H1 (cell line): ENCODE measurements at regions not wholly inside any gene's neighbourhood (a gene's known extent, or its start where the extent isn't known, plus 50 kb on each side); places are given as distances from the start of the nearest gene placed in this dataset.

Experiments
- ASH2L ChIP-seq: fragments of 200-600, 300-600 bp; sonication (generic); IDR thresholded peaks from one replicate; pipeline ENCODE4 v1.7.1; 2017; ENCODE audit warnings: low read length
- EZH2 ChIP-seq: fragments of 200-600 bp; sonication (generic); IDR thresholded peaks from 2 replicates; pipeline ENCODE4 v1.7.1; 2012; ENCODE audit warnings: low read depth, mild to moderate bottlenecking, moderate library complexity, low read length, inconsistent platforms; ENCODE audit not compliant: severe bottlenecking
- KDM1A ChIP-seq: fragments of 200-600, 300-600 bp; sonication (generic); IDR thresholded peaks from 2 replicates; pipeline ENCODE4 v1.7.1; 2016; ENCODE audit warnings: mild to moderate bottlenecking, low read length, borderline replicate concordance
- POLR2A ChIP-seq, 2 experiments: IDR thresholded peaks; 1 replicate in 1 of 2; 2 replicates in 1 of 2; pipeline ENCODE4 v1.6.1; 2011; ENCODE audit warnings: low read depth in 2 of 2, low read length in 2 of 2, mild to moderate bottlenecking in 2 of 2; ENCODE audit errors: control extremely low read depth in 1 of 2
- POLR2AphosphoS5 ChIP-seq: IDR thresholded peaks from 2 replicates; pipeline ENCODE4 v1.6.1; 2011; ENCODE audit warnings: low read depth, low read length
- RAD21 ChIP-seq, 2 experiments: IDR thresholded peaks in 1 of 2; conservative IDR thresholded peaks in 1 of 2; 2 replicates each; pipeline ENCODE4 v1.6.1; 2011; ENCODE audit warnings: low read depth in 2 of 2, low read length in 2 of 2, improper control_type of control experiment in 1 of 2, inconsistent platforms in 1 of 2, mild to moderate bottlenecking in 1 of 2, moderate library complexity in 1 of 2
- RBBP5 ChIP-seq: IDR thresholded peaks from 2 replicates; pipeline ENCODE4 v1.7.1; 2012; ENCODE audit warnings: low read depth, mild to moderate bottlenecking, inconsistent platforms, low read length, moderate library complexity, borderline replicate concordance
- RFX5 ChIP-seq: IDR thresholded peaks from 2 replicates; pipeline ENCODE4 v1.6.1; 2011; ENCODE audit warnings: low read depth, low read length, improper control_type of control experiment, borderline replicate concordance
- SIN3A ChIP-seq, 2 experiments: IDR thresholded peaks in 1 of 2; conservative IDR thresholded peaks in 1 of 2; 2 replicates each; pipeline ENCODE4 v1.6.1; 2011 to 2012; ENCODE audit warnings: low read length in 2 of 2, improper control_type of control experiment in 1 of 2, low read depth in 1 of 2, mild to moderate bottlenecking in 1 of 2
- SP1 ChIP-seq: IDR thresholded peaks from 2 replicates; pipeline ENCODE4 v1.6.1; 2011; ENCODE audit warnings: low read depth, low read length
- SP4 ChIP-seq: IDR thresholded peaks from 2 replicates; pipeline ENCODE4 v1.6.1; 2012; ENCODE audit warnings: low read length, inconsistent platforms
- YY1 ChIP-seq: IDR thresholded peaks from 2 replicates; pipeline ENCODE4 v1.6.1; 2011; ENCODE audit warnings: low read depth, mild to moderate bottlenecking, low read length
- TF ChIP-seq, protein P1 (sequence below), 3 experiments: IDR thresholded peaks; 1 replicate in 2 of 3; 2 replicates in 1 of 3; pipeline versions ENCODE4 v1.5.1 to v1.6.1; 2011; ENCODE audit warnings: low read length in 3 of 3, mild to moderate bottlenecking in 3 of 3, inconsistent platforms in 2 of 3, low read depth in 1 of 3, moderate library complexity in 1 of 3; ENCODE audit not compliant: insufficient read depth in 1 of 3; ENCODE audit errors: control extremely low read depth in 1 of 3

DNA sequence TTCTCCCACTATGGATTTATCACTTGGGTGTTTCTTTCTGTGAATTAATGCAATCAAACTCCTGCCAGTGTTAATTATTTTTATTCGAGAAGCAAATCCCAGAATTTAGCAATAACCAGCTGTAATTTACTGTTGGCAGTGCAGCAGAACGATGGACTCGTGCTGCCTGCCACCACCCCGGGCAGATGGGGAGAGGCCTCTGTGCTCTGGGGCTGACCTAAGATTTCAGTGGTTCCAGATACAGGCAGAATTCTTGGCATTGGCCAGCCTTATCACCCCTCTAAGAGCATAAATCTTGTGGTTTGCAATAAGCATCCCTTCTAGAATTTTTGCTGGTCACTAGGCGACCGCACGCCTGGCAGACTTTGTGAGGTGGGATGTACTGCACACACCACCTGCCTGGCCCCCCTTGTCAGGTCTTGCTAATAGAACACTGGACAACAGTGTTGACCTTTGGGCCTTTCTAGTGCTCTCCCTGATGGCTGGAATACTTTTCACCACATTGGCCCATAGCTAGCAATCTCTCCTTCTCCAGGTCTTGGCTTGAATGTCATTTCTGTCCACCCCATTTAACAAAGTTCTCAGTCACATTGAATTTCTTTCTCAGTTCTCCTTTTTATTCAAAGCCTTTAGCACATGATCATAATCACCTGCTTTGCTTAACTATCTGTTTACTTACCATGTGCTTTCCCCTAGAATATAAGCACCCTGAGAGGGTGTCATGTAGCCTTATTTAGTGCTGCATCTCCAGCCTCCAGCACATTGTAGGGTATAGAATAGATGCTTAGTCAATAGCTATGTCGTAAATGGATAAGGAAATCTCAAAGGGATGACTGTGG lies 122.1 kb upstream of the DYNLRB2 start:
- TF ChIP-seq RFX5 = no peak
- TF ChIP-seq RBBP5 = no peak
- no peak for TF ChIP-seq POLR2A (IDR thresholded peaks at IDR 0.05; ENCODE audit: control extremely low read depth in 1 of 2, low read depth in 2 of 2, low read length in 2 of 2)
- no peak for TF ChIP-seq YY1
- TF ChIP-seq KDM1A = no peak
- TF ChIP-seq POLR2AphosphoS5 = no peak
- TF ChIP-seq, protein P1, sequence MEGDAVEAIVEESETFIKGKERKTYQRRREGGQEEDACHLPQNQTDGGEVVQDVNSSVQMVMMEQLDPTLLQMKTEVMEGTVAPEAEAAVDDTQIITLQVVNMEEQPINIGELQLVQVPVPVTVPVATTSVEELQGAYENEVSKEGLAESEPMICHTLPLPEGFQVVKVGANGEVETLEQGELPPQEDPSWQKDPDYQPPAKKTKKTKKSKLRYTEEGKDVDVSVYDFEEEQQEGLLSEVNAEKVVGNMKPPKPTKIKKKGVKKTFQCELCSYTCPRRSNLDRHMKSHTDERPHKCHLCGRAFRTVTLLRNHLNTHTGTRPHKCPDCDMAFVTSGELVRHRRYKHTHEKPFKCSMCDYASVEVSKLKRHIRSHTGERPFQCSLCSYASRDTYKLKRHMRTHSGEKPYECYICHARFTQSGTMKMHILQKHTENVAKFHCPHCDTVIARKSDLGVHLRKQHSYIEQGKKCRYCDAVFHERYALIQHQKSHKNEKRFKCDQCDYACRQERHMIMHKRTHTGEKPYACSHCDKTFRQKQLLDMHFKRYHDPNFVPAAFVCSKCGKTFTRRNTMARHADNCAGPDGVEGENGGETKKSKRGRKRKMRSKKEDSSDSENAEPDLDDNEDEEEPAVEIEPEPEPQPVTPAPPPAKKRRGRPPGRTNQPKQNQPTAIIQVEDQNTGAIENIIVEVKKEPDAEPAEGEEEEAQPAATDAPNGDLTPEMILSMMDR (IDR thresholded peaks at IDR 0.05; ENCODE audit: control extremely low read depth in 1 of 3, insufficient read depth in 1 of 3, low read depth in 1 of 3, low read length in 3 of 3) = no peak
- TF ChIP-seq RAD21 (IDR thresholded peaks at IDR 0.05 in 1 of 2, conservative IDR thresholded peaks at IDR 0.05 in 1 of 2; ENCODE audit: low read depth in 2 of 2, low read length in 2 of 2) = no peak
- no peak for TF ChIP-seq SP1
- no peak for TF ChIP-seq EZH2
- no peak for TF ChIP-seq SIN3A (conservative IDR thresholded peaks at IDR 0.05 in 1 of 2, IDR thresholded peaks at IDR 0.05 in 1 of 2; ENCODE audit: low read depth in 1 of 2, low read length in 2 of 2)
- TF ChIP-seq SP4 = no peak
- no peak for TF ChIP-seq ASH2L
